Liver (tissue), 8 donors: ENCODE measurements at regions not wholly inside any gene's neighbourhood (a gene's known extent, or its start where the extent isn't known, plus 50 kb on each side); places are given as distances from the start of the nearest gene placed in this dataset.

Experiments used
- DNase-seq: peaks from one replicate; pipeline ENCODE4 v3.0.0-alpha.2; 2017; ENCODE audit warnings: low spot score
- H3K27ac ChIP-seq, 2 donors: one replicate each; pipeline ENCODE4 v1.7.0; 2013; ENCODE audit warnings: inconsistent platforms in 2 of 2, low read length in 2 of 2, control low read depth in 1 of 2, low read depth in 1 of 2, mild to moderate bottlenecking in 1 of 2
- H3K27me3 ChIP-seq, 4 donors: one replicate each; pipeline versions ENCODE4 v1.6.1 to v1.7.0; 2013; ENCODE audit warnings: low read length in 3 of 4, inconsistent platforms in 1 of 4, mild to moderate bottlenecking in 1 of 4, moderate library complexity in 1 of 4; ENCODE audit not compliant: control insufficient read depth in 4 of 4, insufficient read depth in 4 of 4
- H3K36me3 ChIP-seq, 4 donors: one replicate each; pipeline versions ENCODE4 v1.6.1 to v1.7.0; 2013; ENCODE audit warnings: low read length in 3 of 4, mild to moderate bottlenecking in 3 of 4, low read depth in 1 of 4, moderate library complexity in 1 of 4; ENCODE audit not compliant: control insufficient read depth in 4 of 4, insufficient read depth in 3 of 4
- H3K4me1 ChIP-seq, 4 donors: one replicate each; pipeline versions ENCODE4 v1.6.1 to v1.7.0; 2013; ENCODE audit warnings: low read length in 3 of 4, mild to moderate bottlenecking in 3 of 4, moderate library complexity in 1 of 4; ENCODE audit not compliant: control insufficient read depth in 4 of 4, insufficient read depth in 4 of 4
- H3K4me3 ChIP-seq, 3 donors: one replicate each; pipeline versions ENCODE4 v1.6.1 to v1.7.0; 2013; ENCODE audit warnings: low read length in 3 of 3, control low read depth in 1 of 3, low read depth in 1 of 3, mild to moderate bottlenecking in 1 of 3
- H3K9ac ChIP-seq, 2 donors: one replicate each; pipeline ENCODE4 v1.7.0; 2013; ENCODE audit warnings: low read length in 2 of 2, mild to moderate bottlenecking in 2 of 2, moderate library complexity in 2 of 2, control low read depth in 1 of 2, low read depth in 1 of 2
- H3K9me3 ChIP-seq, 4 donors: one replicate each; pipeline versions ENCODE4 v1.6.1 to v1.7.0; 2013; ENCODE audit warnings: low read length in 3 of 4; ENCODE audit not compliant: control insufficient read depth in 4 of 4
- ATF3 ChIP-seq: IDR thresholded peaks from 2 replicates; pipeline ENCODE4 v1.6.1; 2016; ENCODE audit warnings: antibody characterized with exemption
- CTCF ChIP-seq: fragments of 150-350 bp; IDR thresholded peaks from 2 replicates; pipeline ENCODE4 v1.5.1; 2017; ENCODE audit warnings: improper control_type of control experiment, low read depth, low read length; ENCODE audit not compliant: missing input control
- EGR1 ChIP-seq, 2 donors: IDR thresholded peaks; 2 replicates each; pipeline ENCODE4 v1.6.1; 2016 to 2018; ENCODE audit warnings: antibody characterized with exemption in 2 of 2, low read depth in 2 of 2
- FOXA1 ChIP-seq: IDR thresholded peaks from 2 replicates; pipeline ENCODE4 v1.6.1; 2016; ENCODE audit warnings: antibody characterized with exemption
- FOXA2 ChIP-seq: IDR thresholded peaks from 2 replicates; pipeline ENCODE4 v1.6.1; 2016; ENCODE audit warnings: antibody characterized with exemption
- GABPA ChIP-seq, 2 donors: IDR thresholded peaks in 1 of 2; conservative IDR thresholded peaks in 1 of 2; 2 replicates each; pipeline ENCODE4 v1.6.1; 2016; ENCODE audit warnings: antibody characterized with exemption in 2 of 2, mild to moderate bottlenecking in 1 of 2, moderate library complexity in 1 of 2
- HNF4A ChIP-seq, 2 donors: conservative IDR thresholded peaks; 2 replicates each; pipeline ENCODE4 v1.6.1; 2016; ENCODE audit warnings: antibody characterized with exemption in 2 of 2, mild to moderate bottlenecking in 2 of 2
- HNF4G ChIP-seq: IDR thresholded peaks from 2 replicates; pipeline ENCODE4 v1.6.1; 2016; ENCODE audit warnings: antibody characterized with exemption
- JUND ChIP-seq, 2 donors: IDR thresholded peaks; 2 replicates each; pipeline ENCODE4 v1.6.1; 2016; ENCODE audit warnings: antibody characterized with exemption in 2 of 2
- MAX ChIP-seq: IDR thresholded peaks from 2 replicates; pipeline ENCODE4 v1.6.1; 2016; ENCODE audit warnings: antibody characterized with exemption
- NR2F2 ChIP-seq: IDR thresholded peaks from 2 replicates; pipeline ENCODE4 v1.6.1; 2016; ENCODE audit warnings: antibody characterized with exemption
- RAD21 ChIP-seq, 2 donors: IDR thresholded peaks; 2 replicates each; pipeline ENCODE4 v1.6.1; 2016; ENCODE audit warnings: antibody characterized with exemption in 2 of 2, mild to moderate bottlenecking in 2 of 2
- REST ChIP-seq: IDR thresholded peaks from 2 replicates; pipeline ENCODE4 v1.6.1; 2016; ENCODE audit warnings: antibody characterized with exemption, mild to moderate bottlenecking
- RXRA ChIP-seq, 2 donors: IDR thresholded peaks; 2 replicates each; pipeline ENCODE4 v1.6.1; 2017 to 2018; ENCODE audit warnings: antibody characterized with exemption in 2 of 2, mild to moderate bottlenecking in 1 of 2
- SP1 ChIP-seq: IDR thresholded peaks from 2 replicates; pipeline ENCODE4 v1.6.1; 2018; ENCODE audit warnings: antibody characterized with exemption, mild to moderate bottlenecking
- TAF1 ChIP-seq: conservative IDR thresholded peaks from 2 replicates; pipeline ENCODE4 v1.6.1; 2016; ENCODE audit warnings: antibody characterized with exemption, mild to moderate bottlenecking
- YY1 ChIP-seq: IDR thresholded peaks from 2 replicates; pipeline ENCODE4 v1.6.1; 2016; ENCODE audit warnings: antibody characterized with exemption, mild to moderate bottlenecking
- ZBTB33 ChIP-seq: IDR thresholded peaks from 2 replicates; pipeline ENCODE4 v1.6.1; 2016; ENCODE audit warnings: antibody characterized with exemption
- WGBS: extraction: QIAGEN DNeasy Blood & Tissue Kit; methylation state at CpG from one replicate; pipeline ENCODE4 v1.1.7; 2013; 5-methylcytosine and 5-hydroxymethylcytosine counted together
- donor health status: healthy.
- donor health status: healthy.
- donor health status: healthy.
- donor health status: healthy.
- donor health status: healthy.

GRCh38 chr16:31709181-31709580 lies 164.4 kb upstream of the ZNF267 start:
- Histone ChIP-seq H3K27me3 (no peaks in the 10 kb centered on the region), H3K4me3 (no peak overlapping the region), H3K9me3 (no peaks in the 10 kb centered on the region), H3K36me3 (peaks cover 8 to 49% (median 25%) of the 10 kb centered on the region in 4 donors), H3K27ac (no peak overlapping the region), H3K9ac (no peak overlapping the region), H3K4me1 (peaks cover 0 to 11% (median 3%) of the 10 kb centered on the region in 4 donors)
- TF ChIP-seq REST (no peak), EGR1 (IDR thresholded peaks at IDR 0.05; ENCODE audit: low read depth in 2 of 2) (no peak), FOXA1 (no peak), YY1 (no peak), HNF4G (no peak), SP1 (no peak), TAF1 (no peak), MAX (no peak)
- DNase-seq, result no peak
- 94% methylated on average over 9 of the region's 9 CpGs for WGBS

GRCh38 chr16:31710134-31710533 lies 163.5 kb upstream of the ZNF267 start:
- Histone ChIP-seq H3K27me3 (no peaks in the 10 kb centered on the region), H3K27ac (no peak overlapping the region), H3K9me3 (no peaks in the 10 kb centered on the region), H3K9ac (no peak overlapping the region), H3K4me3 (no peak overlapping the region), H3K4me1 (peaks cover 4 to 15% (median 9%) of the 10 kb centered on the region in 4 donors), H3K36me3 (peaks cover 5 to 40% (median 18%) of the 10 kb centered on the region in 4 donors)
- WGBS, result 86% methylated on average over 10 of the region's 10 CpGs
- DNase-seq, result no peak
- TF ChIP-seq JUND (IDR thresholded peaks at IDR 0.05) (no peak), RAD21 (IDR thresholded peaks at IDR 0.05) (no peak), MAX (no peak), FOXA2 (no peak), FOXA1 (no peak), YY1 (no peak), EGR1 (IDR thresholded peaks at IDR 0.05; ENCODE audit: low read depth in 2 of 2) (no peak), HNF4A (conservative IDR thresholded peaks at IDR 0.05) (no peak), HNF4G (no peak), NR2F2 (no peak), CTCF (no peak), SP1 (no peak), ZBTB33 (no peak), GABPA (IDR thresholded peaks at IDR 0.05 in 1 of 2, conservative IDR thresholded peaks at IDR 0.05 in 1 of 2) (no peak), REST (no peak), RXRA (IDR thresholded peaks at IDR 0.05) (no peak), ATF3 (no peak), TAF1 (no peak)
